IMR-90 (cell line): ENCODE measurements at regions not wholly inside any gene's neighbourhood (a gene's known extent, or its start where the extent isn't known, plus 50 kb on each side); places are given as distances from the start of the nearest gene placed in this dataset.

Experiments
- ATAC-seq: fragments of 200-7000 bp; cut with Tn5 transposase; 2 replicates; pipeline ENCODE4 v1.9.1; 2020; ENCODE audit warnings: low read depth, mild to moderate bottlenecking, moderate library complexity
- BruUV-seq: library from RNA; stranded (reverse); fragments of 400-500 nt; replicated peaks from 2 replicates; lab custom pipeline; 2021; lab: Mats Ljungman, UMichigan
- CTCF ChIA-PET: fragments of 300-600 bp; formaldehyde crosslinking; extraction: SDS; loops from one replicate; lab custom pipeline; 2021; ENCODE audit warnings: antibody characterized with exemption; lab: Yijun Ruan, JAX
- POLR2A ChIA-PET: fragments of 300-600 bp; sonication (Branson Sonifier 250); formaldehyde crosslinking; loops from one replicate; lab custom pipeline; 2022; ENCODE audit warnings: antibody characterized with exemption; ENCODE audit not compliant: unreplicated experiment; lab: Charles Lee
- DNase-seq: peaks from one replicate; pipeline ENCODE4 v3.0.0; 2013
- H2AFZ ChIP-seq: replicated peaks from 2 replicates; pipeline ENCODE3; 2013; ENCODE audit warnings: low read length, mild to moderate bottlenecking; ENCODE audit not compliant: poor library complexity
- H2AK5ac ChIP-seq: 2 replicates; pipeline ENCODE4 v1.6.1; 2013; ENCODE audit warnings: low read depth, low read length, inconsistent platforms
- H2AK9ac ChIP-seq: replicated peaks from 2 replicates; pipeline ENCODE3; 2013; ENCODE audit warnings: mild to moderate bottlenecking, low read depth, low read length, moderate library complexity; ENCODE audit not compliant: poor library complexity
- H2BK120ac ChIP-seq: 2 replicates; pipeline ENCODE4 v1.6.1; 2013; ENCODE audit warnings: low read depth, low read length, inconsistent platforms
- H2BK15ac ChIP-seq: 3 replicates; pipeline ENCODE4 v1.6.1; 2013; ENCODE audit warnings: low read depth, low read length, inconsistent platforms
- H2BK20ac ChIP-seq: 2 replicates; pipeline ENCODE4 v1.6.1; 2013; ENCODE audit warnings: low read depth, mild to moderate bottlenecking, inconsistent platforms, low read length, moderate library complexity
- H2BK5ac ChIP-seq: 2 replicates; pipeline ENCODE4 v1.6.1; 2013; ENCODE audit warnings: mild to moderate bottlenecking, low read depth, low read length, inconsistent platforms; ENCODE audit not compliant: poor library complexity, severe bottlenecking
- H3K14ac ChIP-seq: replicated peaks from 2 replicates; pipeline ENCODE4 v1.6.1; 2013; ENCODE audit warnings: low read depth, low read length, inconsistent platforms
- H3K18ac ChIP-seq: 2 replicates; pipeline ENCODE4 v1.6.1; 2013; ENCODE audit warnings: low read depth, low read length, control low read depth
- H3K23ac ChIP-seq: 2 replicates; pipeline ENCODE4 v1.6.1; 2013; ENCODE audit warnings: low read depth, low read length, inconsistent platforms
- H3K27ac ChIP-seq: 2 replicates; pipeline ENCODE4 v1.5.1; 2013; ENCODE audit warnings: mild to moderate bottlenecking, control low read depth, low read length; ENCODE audit not compliant: insufficient read depth
- H3K27me3 ChIP-seq: 2 replicates; pipeline ENCODE4 v1.6.1; 2013; ENCODE audit warnings: low read length; ENCODE audit not compliant: control insufficient read depth, insufficient read depth
- H3K36me3 ChIP-seq: 2 replicates; pipeline ENCODE4 v1.6.1; 2013; ENCODE audit warnings: low read length, mixed read lengths; ENCODE audit not compliant: control insufficient read depth, insufficient read depth
- H3K4ac ChIP-seq: 2 replicates; pipeline ENCODE4 v1.6.1; 2013; ENCODE audit warnings: low read depth, low read length, inconsistent platforms
- H3K4me1 ChIP-seq: 2 replicates; pipeline ENCODE4 v1.6.1; 2013; ENCODE audit warnings: low read length, mixed read lengths; ENCODE audit not compliant: control insufficient read depth, insufficient read depth
- H3K4me2 ChIP-seq: 2 replicates; pipeline ENCODE4 v1.6.1; 2013; ENCODE audit warnings: low read depth, mild to moderate bottlenecking, control low read depth, low read length, moderate library complexity
- H3K4me3 ChIP-seq: 2 replicates; pipeline ENCODE4 v1.5.1; 2013; ENCODE audit warnings: low read depth, mild to moderate bottlenecking, control low read depth, low read length, moderate library complexity; ENCODE audit not compliant: insufficient read depth
- H3K56ac ChIP-seq: 2 replicates; pipeline ENCODE4 v1.6.1; 2013; ENCODE audit warnings: low read length, inconsistent platforms; ENCODE audit not compliant: insufficient read depth; ENCODE audit errors: extremely low read depth
- H3K79me1 ChIP-seq, 2 experiments: 2 replicates each; pipeline ENCODE4 v1.6.1; 2013; ENCODE audit warnings: low read length in 2 of 2, inconsistent platforms in 1 of 2, low read depth in 1 of 2
- H3K9ac ChIP-seq: 2 replicates; pipeline ENCODE4 v1.6.1; 2013; ENCODE audit warnings: low read depth, low read length, control low read depth
- H3K9me1 ChIP-seq: 2 replicates; pipeline ENCODE4 v1.6.1; 2013; ENCODE audit warnings: low read length, inconsistent platforms; ENCODE audit not compliant: insufficient read depth
- H3K9me3 ChIP-seq: 2 replicates; pipeline ENCODE4 v1.6.1; 2013; ENCODE audit warnings: low read length; ENCODE audit not compliant: control insufficient read depth, insufficient read depth
- H4K20me1 ChIP-seq: 2 replicates; pipeline ENCODE4 v1.6.1; 2013; ENCODE audit warnings: low read length, inconsistent platforms; ENCODE audit not compliant: insufficient read depth
- H4K5ac ChIP-seq: 2 replicates; pipeline ENCODE4 v1.6.1; 2013; ENCODE audit warnings: mild to moderate bottlenecking, low read depth, low read length, control low read depth
- H4K8ac ChIP-seq, 2 experiments: 2 replicates each; pipeline ENCODE4 v1.6.1; 2013; ENCODE audit warnings: low read depth in 2 of 2, low read length in 2 of 2, control low read depth in 1 of 2, inconsistent platforms in 1 of 2
- H4K91ac ChIP-seq: 2 replicates; pipeline ENCODE4 v1.6.1; 2013; ENCODE audit warnings: low read depth, low read length, inconsistent platforms; ENCODE audit not compliant: insufficient read depth
- BHLHE40 ChIP-seq: fragments of 150-350 bp; IDR thresholded peaks from 2 replicates; pipeline ENCODE4 v1.6.1; 2016; ENCODE audit warnings: mild to moderate bottlenecking, low read depth, low read length
- CEBPB ChIP-seq: IDR thresholded peaks from 2 replicates; pipeline ENCODE4 v1.6.1; 2012; ENCODE audit warnings: low read depth, low read length, improper control_type of control experiment
- CHD1 ChIP-seq: IDR thresholded peaks from 2 replicates; pipeline ENCODE4 v1.6.1; 2012; ENCODE audit warnings: low read depth, low read length, improper control_type of control experiment
- FOS ChIP-seq: fragments of 150-350 bp; IDR thresholded peaks from 2 replicates; pipeline ENCODE4 v1.6.1; 2016; ENCODE audit warnings: low read depth, low read length
- MAFK ChIP-seq: IDR thresholded peaks from 2 replicates; pipeline ENCODE4 v1.6.1; 2012; ENCODE audit warnings: low read depth, low read length, improper control_type of control experiment
- NFE2L2 ChIP-seq: fragments of 150-350 bp; IDR thresholded peaks from 2 replicates; pipeline ENCODE4 v1.6.1; 2016; ENCODE audit warnings: low read depth, mild to moderate bottlenecking, low read length
- POLR2A ChIP-seq: IDR thresholded peaks from 2 replicates; pipeline ENCODE4 v1.6.1; 2012; ENCODE audit warnings: mild to moderate bottlenecking, low read depth, low read length
- SMC3 ChIP-seq: fragments of 150-350 bp; IDR thresholded peaks from 2 replicates; pipeline ENCODE4 v1.6.1; 2016; ENCODE audit warnings: low read depth, mild to moderate bottlenecking, antibody characterized with exemption, low read length, moderate library complexity
- WGBS, 2 experiments: methylation state at CpG; one replicate each; pipeline versions ENCODE4 v1.1.5 to v1.1.7; 2013; ENCODE audit warnings: missing lambda C conversion rate in 2 of 2; ENCODE audit not compliant: insufficient read length in 1 of 2; ENCODE audit errors: extremely low coverage in 2 of 2; 5-methylcytosine and 5-hydroxymethylcytosine counted together
- dilution Hi-C: fragments of 300-500 bp; cut with HindIII; formaldehyde crosslinking; loops from one replicate; pipeline ENCODE4 v1.14.3; 2018; ENCODE audit warnings: low sequenced_read_pairs; ENCODE audit not compliant: unreplicated experiment
- in situ Hi-C: fragments of 300-500 bp; cut with MboI; formaldehyde crosslinking; loops from 3 replicates; pipeline ENCODE4 v1.14.3; 2019; ENCODE audit warnings: low sequenced_read_pairs, inconsistent platforms, mixed read lengths
- intact Hi-C: fragments of 100-400 bp; cut with micrococcal nuclease; formaldehyde crosslinking; loops from 2 replicates; pipeline ENCODE4 v1.10.0; 2022
- TF ChIP-seq, protein P1 (sequence below): fragments of 150-350 bp; IDR thresholded peaks from 2 replicates; pipeline ENCODE4 v1.6.1; 2017; ENCODE audit warnings: mild to moderate bottlenecking, antibody characterized with exemption, low read length, low read depth
- TF ChIP-seq, protein P2 (sequence below): fragments of 150-350 bp; IDR thresholded peaks from 2 replicates; pipeline ENCODE4 v1.6.1; 2016; ENCODE audit warnings: low read depth, mild to moderate bottlenecking, low read length, moderate library complexity, borderline replicate concordance
- TF ChIP-seq, protein P3 (sequence below): conservative IDR thresholded peaks from 2 replicates; pipeline ENCODE4 v1.5.1; 2012; ENCODE audit warnings: mild to moderate bottlenecking, low read depth, low read length, improper control_type of control experiment

DNA sequence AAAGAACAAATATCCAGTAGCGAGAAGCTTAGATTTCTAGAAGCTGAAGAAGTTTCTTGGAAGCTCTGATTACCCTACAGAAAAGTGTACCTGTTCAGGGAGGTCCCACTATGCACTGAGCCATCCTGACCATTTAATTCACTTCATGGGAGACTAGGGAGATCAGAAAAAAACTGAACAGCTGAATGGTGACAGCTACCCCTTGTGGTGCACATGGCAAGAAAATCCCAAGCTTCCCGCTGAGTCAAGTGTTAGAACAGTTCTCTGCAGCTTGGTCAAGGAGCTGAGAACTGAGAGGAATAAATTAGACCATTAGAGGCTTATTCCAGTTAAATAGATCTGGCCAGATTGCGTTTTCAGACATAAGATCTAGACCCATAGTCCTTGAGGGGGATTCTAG is 197.2 kb upstream of the VEPH1 start:
- Histone ChIP-seq H4K91ac (no peak overlapping the region), H3K18ac (no peak overlapping the region), H3K9me3 (no peaks in the 10 kb centered on the region), H3K4me2 (no peak overlapping the region), H2AK5ac (no peak overlapping the region), H3K9ac (no peak overlapping the region), H3K79me1 (no peaks in the 10 kb centered on the region), H3K4ac (no peak overlapping the region), H3K23ac (no peak overlapping the region), H3K4me1 (no peaks in the 10 kb centered on the region), H3K56ac (no peak overlapping the region), H3K9me1 (no peaks in the 10 kb centered on the region), H4K5ac (no peak overlapping the region), H4K8ac (no peak overlapping the region), H2AK9ac (no peak overlapping the region), H3K4me3 (no peak overlapping the region), H3K36me3 (no peaks in the 10 kb centered on the region), H2BK20ac (no peak overlapping the region), H2BK15ac (no peak overlapping the region), H3K27ac (no peak overlapping the region), H2BK120ac (no peak overlapping the region), H3K14ac (no peak overlapping the region), H2AFZ (no peak overlapping the region), H3K27me3 (peaks cover 4% of the 10 kb centered on the region; the same call in 1 of the 2 replicates), H2BK5ac (no peak overlapping the region), H4K20me1 (no peaks in the 10 kb centered on the region)
- dilution Hi-C loops = no loop called here
- in situ Hi-C loops = no loop called here
- ChIA-PET CTCF (interaction anchor here (1.1 kb wide), 1 partner anchor 94 kb away, joined by 3 read pairs; no protein-coding TSS in a partner anchor), POLR2A (no interaction called here)
- intact Hi-C loops = no loop called here
- TF ChIP-seq, protein P1, sequence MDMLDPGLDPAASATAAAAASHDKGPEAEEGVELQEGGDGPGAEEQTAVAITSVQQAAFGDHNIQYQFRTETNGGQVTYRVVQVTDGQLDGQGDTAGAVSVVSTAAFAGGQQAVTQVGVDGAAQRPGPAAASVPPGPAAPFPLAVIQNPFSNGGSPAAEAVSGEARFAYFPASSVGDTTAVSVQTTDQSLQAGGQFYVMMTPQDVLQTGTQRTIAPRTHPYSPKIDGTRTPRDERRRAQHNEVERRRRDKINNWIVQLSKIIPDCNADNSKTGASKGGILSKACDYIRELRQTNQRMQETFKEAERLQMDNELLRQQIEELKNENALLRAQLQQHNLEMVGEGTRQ = no peak
- no peak for TF ChIP-seq CHD1
- no peak for TF ChIP-seq NFE2L2
- TF ChIP-seq MAFK = no peak
- no peak for TF ChIP-seq FOS
- no peak for TF ChIP-seq SMC3
- no peak for TF ChIP-seq BHLHE40
- TF ChIP-seq CEBPB = no peak
- TF ChIP-seq, protein P2, sequence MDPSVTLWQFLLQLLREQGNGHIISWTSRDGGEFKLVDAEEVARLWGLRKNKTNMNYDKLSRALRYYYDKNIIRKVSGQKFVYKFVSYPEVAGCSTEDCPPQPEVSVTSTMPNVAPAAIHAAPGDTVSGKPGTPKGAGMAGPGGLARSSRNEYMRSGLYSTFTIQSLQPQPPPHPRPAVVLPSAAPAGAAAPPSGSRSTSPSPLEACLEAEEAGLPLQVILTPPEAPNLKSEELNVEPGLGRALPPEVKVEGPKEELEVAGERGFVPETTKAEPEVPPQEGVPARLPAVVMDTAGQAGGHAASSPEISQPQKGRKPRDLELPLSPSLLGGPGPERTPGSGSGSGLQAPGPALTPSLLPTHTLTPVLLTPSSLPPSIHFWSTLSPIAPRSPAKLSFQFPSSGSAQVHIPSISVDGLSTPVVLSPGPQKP = no peak
- TF ChIP-seq, protein P3, sequence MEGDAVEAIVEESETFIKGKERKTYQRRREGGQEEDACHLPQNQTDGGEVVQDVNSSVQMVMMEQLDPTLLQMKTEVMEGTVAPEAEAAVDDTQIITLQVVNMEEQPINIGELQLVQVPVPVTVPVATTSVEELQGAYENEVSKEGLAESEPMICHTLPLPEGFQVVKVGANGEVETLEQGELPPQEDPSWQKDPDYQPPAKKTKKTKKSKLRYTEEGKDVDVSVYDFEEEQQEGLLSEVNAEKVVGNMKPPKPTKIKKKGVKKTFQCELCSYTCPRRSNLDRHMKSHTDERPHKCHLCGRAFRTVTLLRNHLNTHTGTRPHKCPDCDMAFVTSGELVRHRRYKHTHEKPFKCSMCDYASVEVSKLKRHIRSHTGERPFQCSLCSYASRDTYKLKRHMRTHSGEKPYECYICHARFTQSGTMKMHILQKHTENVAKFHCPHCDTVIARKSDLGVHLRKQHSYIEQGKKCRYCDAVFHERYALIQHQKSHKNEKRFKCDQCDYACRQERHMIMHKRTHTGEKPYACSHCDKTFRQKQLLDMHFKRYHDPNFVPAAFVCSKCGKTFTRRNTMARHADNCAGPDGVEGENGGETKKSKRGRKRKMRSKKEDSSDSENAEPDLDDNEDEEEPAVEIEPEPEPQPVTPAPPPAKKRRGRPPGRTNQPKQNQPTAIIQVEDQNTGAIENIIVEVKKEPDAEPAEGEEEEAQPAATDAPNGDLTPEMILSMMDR = no peak
- TF ChIP-seq POLR2A = no peak
- DNase-seq (peak; percentile 1), ATAC-seq (no peak)
- WGBS, 2 experiments = no CpG with 5 or more reads among the region's 3 CpGs
- no TSS peak for BruUV-seq
